HepG2 (cell line): ENCODE measurements at regions not wholly inside any gene's neighbourhood (a gene's known extent, or its start where the extent isn't known, plus 50 kb on each side); places are given as distances from the start of the nearest gene placed in this dataset.

Experiments
- ATAC-seq: fragments of 200-7000 bp; cut with Tn5 transposase; 3 replicates; pipeline ENCODE4 v1.9.1; 2020; ENCODE audit warnings: mild to moderate bottlenecking, moderate library complexity
- BruUV-seq: library from RNA; stranded (reverse); fragments of 400-500 nt; replicated peaks from 2 replicates; lab custom pipeline; 2021; lab: Mats Ljungman, UMichigan
- CTCF ChIA-PET: fragments of 300-600 bp; formaldehyde crosslinking; extraction: SDS; loops from one replicate; lab custom pipeline; 2021; ENCODE audit warnings: low total read pairs, inconsistent platforms, low intra/inter-chr PET ratio; lab: Yijun Ruan, JAX
- POLR2A ChIA-PET: fragments of 350-600 bp; sonication (Branson Sonifier 250); formaldehyde crosslinking; loops from one replicate; lab custom pipeline; 2020; ENCODE audit warnings: antibody characterized with exemption, inconsistent platforms; lab: Yijun Ruan, JAX
- DNase-seq: peaks from one replicate; pipeline ENCODE4 v3.0.0-alpha.2; 2015; ENCODE audit warnings: low spot score
- FAIRE-seq: peaks from 3 replicates; lab custom pipeline; 2011; peaks lifted over from hg19 to GRCh38; lab: Jason Lieb, UNC
- H2AFZ ChIP-seq: one replicate; pipeline ENCODE4 v1.6.1; 2011; ENCODE audit warnings: low read length, inconsistent platforms
- H3K27ac ChIP-seq: fragments of 300-600 bp; 3 replicates; pipeline ENCODE4 v1.8.0; 2011; ENCODE audit warnings: mixed run types, mild to moderate bottlenecking, mixed read lengths, low read length, inconsistent platforms; ENCODE audit not compliant: insufficient read depth; ENCODE audit errors: extremely low read length
- H3K27me3 ChIP-seq, 2 experiments: fragments of 200-600 bp in 1 of 2; 2 replicates in 1 of 2; 3 replicates in 1 of 2; pipeline versions ENCODE4 v1.6.0 to v1.8.0; 2011; ENCODE audit warnings: low read length in 2 of 2, mild to moderate bottlenecking in 2 of 2, moderate library complexity in 2 of 2, inconsistent platforms in 1 of 2; ENCODE audit not compliant: insufficient read depth in 2 of 2, control insufficient read depth in 1 of 2
- H3K36me3 ChIP-seq, 2 experiments: fragments of 200-600 bp in 1 of 2; replicated peaks in 1 of 2; 2 replicates in 1 of 2; 3 replicates in 1 of 2; pipeline versions ENCODE4 v1.5.1 to v1.8.0; 2011; ENCODE audit warnings: low read length in 2 of 2, inconsistent platforms in 1 of 2; ENCODE audit not compliant: insufficient read depth in 2 of 2, control insufficient read depth in 1 of 2
- H3K4me1 ChIP-seq: 2 replicates; pipeline ENCODE4 v1.5.1; 2012; ENCODE audit warnings: low read length, inconsistent platforms; ENCODE audit not compliant: insufficient read depth
- H3K4me2 ChIP-seq: 2 replicates; pipeline ENCODE4 v1.6.0; 2011; ENCODE audit warnings: low read depth, low read length, inconsistent platforms
- H3K4me3 ChIP-seq, 3 experiments: fragments of 200-600 bp in 1 of 3; sonication (generic), shearing (Covaris generic) in 1 of 3; replicated peaks in 1 of 3; 2 replicates each; pipeline ENCODE4 v1.5.1; 2011 to 2016; ENCODE audit warnings: low read length in 3 of 3, inconsistent platforms in 2 of 3, low read depth in 2 of 3, mild to moderate bottlenecking in 2 of 3, control low read depth in 1 of 3, mixed read lengths in 1 of 3; ENCODE audit not compliant: insufficient read depth in 1 of 3
- H3K79me2 ChIP-seq: one replicate; pipeline ENCODE4 v1.6.1; 2011; ENCODE audit warnings: low read length, inconsistent platforms; ENCODE audit not compliant: insufficient read depth
- H3K9ac ChIP-seq: 2 replicates; pipeline ENCODE4 v1.6.0; 2011; ENCODE audit warnings: mild to moderate bottlenecking, low read depth, low read length, inconsistent platforms; ENCODE audit not compliant: insufficient read depth
- H3K9me3 ChIP-seq: 2 replicates; pipeline ENCODE4 v1.5.1; 2012; ENCODE audit warnings: mild to moderate bottlenecking, low read length
- H4K20me1 ChIP-seq: 2 replicates; pipeline ENCODE4 v1.6.0; 2011; ENCODE audit warnings: inconsistent platforms, mild to moderate bottlenecking, low read length, moderate library complexity; ENCODE audit not compliant: insufficient read depth
- CBFB ChIP-seq: sonication (generic); formaldehyde crosslinking; IDR thresholded peaks from 2 replicates; pipeline ENCODE4 v1.4.0; 2020; ENCODE audit warnings: missing genetic modification reagents
- DNMT1 ChIP-seq: sonication (generic); formaldehyde crosslinking; IDR thresholded peaks from 2 replicates; pipeline ENCODE4 v1.5.1; 2020; ENCODE audit warnings: mild to moderate bottlenecking, missing genetic modification reagents
- ELF3 ChIP-seq: IDR thresholded peaks from 2 replicates; pipeline ENCODE4 v1.6.1; 2016; ENCODE audit warnings: missing genetic modification reagents, missing compliant biosample characterization
- HOXD1 ChIP-seq: sonication (generic); formaldehyde crosslinking; IDR thresholded peaks from 2 replicates; pipeline ENCODE4 v1.5.0; 2020; ENCODE audit warnings: missing genetic modification reagents
- KAT7 ChIP-seq: IDR thresholded peaks from 2 replicates; pipeline ENCODE4 v1.6.1; 2018; ENCODE audit warnings: borderline replicate concordance, missing compliant biosample characterization
- MBNL3 ChIP-seq: fragments of 250-450 bp; sonication (Bioruptor Pico); conservative IDR thresholded peaks from 2 replicates; pipeline ENCODE4 v1.8.0; 2022; ENCODE audit warnings: mild to moderate bottlenecking, inconsistent platforms
- MIER3 ChIP-seq: IDR thresholded peaks from 2 replicates; pipeline ENCODE4 v1.6.1; 2016; ENCODE audit warnings: missing compliant biosample characterization, borderline replicate concordance
- POGZ ChIP-seq: sonication (generic); formaldehyde crosslinking; IDR thresholded peaks from 2 replicates; pipeline ENCODE4 v1.4.0; 2020; ENCODE audit warnings: mild to moderate bottlenecking, missing genetic modification reagents
- REXO4 ChIP-seq: sonication (generic); formaldehyde crosslinking; IDR thresholded peaks from 2 replicates; pipeline ENCODE4 v1.8.0; 2022; ENCODE audit warnings: missing genetic modification reagents, mild to moderate bottlenecking, borderline replicate concordance
- TAF1 ChIP-seq: sonication (generic); formaldehyde crosslinking; IDR thresholded peaks from 2 replicates; pipeline ENCODE4 v1.4.0; 2020; ENCODE audit warnings: missing genetic modification reagents
- ZNF160 ChIP-seq: sonication (generic); formaldehyde crosslinking; IDR thresholded peaks from 2 replicates; pipeline ENCODE4 v1.8.0; 2022; ENCODE audit warnings: mild to moderate bottlenecking, inconsistent platforms, missing genetic modification reagents
- ZNF569 ChIP-seq: sonication (generic); formaldehyde crosslinking; IDR thresholded peaks from 2 replicates; pipeline ENCODE4 v1.5.0; 2020; ENCODE audit warnings: mild to moderate bottlenecking, missing genetic modification reagents, moderate library complexity, borderline replicate concordance
- ZNF737 ChIP-seq: sonication (generic); formaldehyde crosslinking; IDR thresholded peaks from 2 replicates; pipeline ENCODE4 v1.5.0; 2020; ENCODE audit warnings: missing genetic modification reagents, mild to moderate bottlenecking, borderline replicate concordance
- WGBS: methylation state at CpG from one replicate; pipeline ENCODE4 v1.1.6; 2017; ENCODE audit warnings: low lambda C conversion rate; 5-methylcytosine and 5-hydroxymethylcytosine counted together
- in situ Hi-C: cut with HindIII; loops from 2 replicates; pipeline ENCODE4 v1.10.0; 2017; ENCODE audit warnings: low pct_unique_long_range_greater_than_20kb; ENCODE audit not compliant: extremely low pct_ligation_motif_present
- intact Hi-C: fragments of 100-400 bp; cut with micrococcal nuclease; formaldehyde crosslinking; loops from one replicate; pipeline ENCODE4 v1.10.0; 2022; ENCODE audit not compliant: unreplicated experiment
- TF ChIP-seq, protein P1 (sequence below): sonication (generic); formaldehyde crosslinking; IDR thresholded peaks from 2 replicates; pipeline ENCODE4 v1.4.0; 2020; ENCODE audit warnings: missing genetic modification reagents
- TF ChIP-seq, protein P2 (sequence below): sonication (generic); formaldehyde crosslinking; IDR thresholded peaks from 2 replicates; pipeline ENCODE4 v1.5.1; 2020; ENCODE audit warnings: mild to moderate bottlenecking, missing genetic modification reagents
- TF ChIP-seq, protein P3 (sequence below): sonication (generic); formaldehyde crosslinking; IDR thresholded peaks from 2 replicates; pipeline ENCODE4; 2020; ENCODE audit warnings: missing genetic modification reagents, mild to moderate bottlenecking, borderline replicate concordance

DNA sequence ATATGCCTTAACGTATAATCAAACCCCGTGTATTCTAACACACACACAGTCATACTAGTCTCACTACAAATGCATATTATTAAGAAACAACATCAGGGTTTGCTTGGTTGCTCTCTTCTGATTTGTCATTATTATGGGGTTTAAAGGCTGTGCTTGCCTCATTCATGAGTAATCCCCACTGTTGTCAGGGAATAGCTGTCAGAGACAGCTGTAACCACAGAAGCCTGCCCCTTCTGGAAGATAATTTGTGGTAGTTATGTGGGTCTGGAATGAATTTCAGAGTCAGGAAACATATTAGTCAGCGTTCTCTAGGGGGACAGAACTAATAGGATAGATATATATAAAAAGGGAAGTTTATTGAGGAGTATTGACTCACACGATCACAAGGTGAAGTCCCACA, 456.9 kb upstream of the TMEM132C start:
- Histone ChIP-seq H3K4me2 (no peak overlapping the region), H3K4me3 (no peak overlapping the region), H3K27ac (no peak overlapping the region), H2AFZ (no peak overlapping the region), H3K27me3 (no peaks in the 10 kb centered on the region), H3K79me2 (no peaks in the 10 kb centered on the region), H3K9ac (no peak overlapping the region), H4K20me1 (no peaks in the 10 kb centered on the region), H3K4me1 (no peaks in the 10 kb centered on the region), H3K36me3 (no peaks in the 10 kb centered on the region), H3K9me3 (peaks cover 36% of the 10 kb centered on the region)
- intact Hi-C loops (no loop called here), in situ Hi-C loops (no loop called here)
- FAIRE-seq (no peak), ATAC-seq (no peak), DNase-seq (no peak)
- BruUV-seq: no TSS peak
- POLR2A ChIA-PET: no interaction called here
- 8% methylated on average over 4 of the region's 4 CpGs for WGBS
- TF ChIP-seq ZNF569 (CRISPR knock-in tag) (no peak), REXO4 (CRISPR knock-in tag) (no peak), ELF3 (CRISPR knock-in tag) (no peak), KAT7 (no peak), TAF1 (CRISPR knock-in tag) (no peak), POGZ (no peak), MIER3 (CRISPR knock-in tag) (no peak), ZNF737 (CRISPR knock-in tag) (no peak), CBFB (CRISPR knock-in tag) (no peak), MBNL3 (CRISPR knock-in tag) (no peak), HOXD1 (no peak), ZNF160 (CRISPR knock-in tag) (no peak), DNMT1 (no peak)
- TF ChIP-seq, protein P1, sequence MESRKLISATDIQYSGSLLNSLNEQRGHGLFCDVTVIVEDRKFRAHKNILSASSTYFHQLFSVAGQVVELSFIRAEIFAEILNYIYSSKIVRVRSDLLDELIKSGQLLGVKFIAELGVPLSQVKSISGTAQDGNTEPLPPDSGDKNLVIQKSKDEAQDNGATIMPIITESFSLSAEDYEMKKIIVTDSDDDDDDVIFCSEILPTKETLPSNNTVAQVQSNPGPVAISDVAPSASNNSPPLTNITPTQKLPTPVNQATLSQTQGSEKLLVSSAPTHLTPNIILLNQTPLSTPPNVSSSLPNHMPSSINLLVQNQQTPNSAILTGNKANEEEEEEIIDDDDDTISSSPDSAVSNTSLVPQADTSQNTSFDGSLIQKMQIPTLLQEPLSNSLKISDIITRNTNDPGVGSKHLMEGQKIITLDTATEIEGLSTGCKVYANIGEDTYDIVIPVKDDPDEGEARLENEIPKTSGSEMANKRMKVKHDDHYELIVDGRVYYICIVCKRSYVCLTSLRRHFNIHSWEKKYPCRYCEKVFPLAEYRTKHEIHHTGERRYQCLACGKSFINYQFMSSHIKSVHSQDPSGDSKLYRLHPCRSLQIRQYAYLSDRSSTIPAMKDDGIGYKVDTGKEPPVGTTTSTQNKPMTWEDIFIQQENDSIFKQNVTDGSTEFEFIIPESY (CRISPR knock-in tag): no peak
- TF ChIP-seq, protein P2, sequence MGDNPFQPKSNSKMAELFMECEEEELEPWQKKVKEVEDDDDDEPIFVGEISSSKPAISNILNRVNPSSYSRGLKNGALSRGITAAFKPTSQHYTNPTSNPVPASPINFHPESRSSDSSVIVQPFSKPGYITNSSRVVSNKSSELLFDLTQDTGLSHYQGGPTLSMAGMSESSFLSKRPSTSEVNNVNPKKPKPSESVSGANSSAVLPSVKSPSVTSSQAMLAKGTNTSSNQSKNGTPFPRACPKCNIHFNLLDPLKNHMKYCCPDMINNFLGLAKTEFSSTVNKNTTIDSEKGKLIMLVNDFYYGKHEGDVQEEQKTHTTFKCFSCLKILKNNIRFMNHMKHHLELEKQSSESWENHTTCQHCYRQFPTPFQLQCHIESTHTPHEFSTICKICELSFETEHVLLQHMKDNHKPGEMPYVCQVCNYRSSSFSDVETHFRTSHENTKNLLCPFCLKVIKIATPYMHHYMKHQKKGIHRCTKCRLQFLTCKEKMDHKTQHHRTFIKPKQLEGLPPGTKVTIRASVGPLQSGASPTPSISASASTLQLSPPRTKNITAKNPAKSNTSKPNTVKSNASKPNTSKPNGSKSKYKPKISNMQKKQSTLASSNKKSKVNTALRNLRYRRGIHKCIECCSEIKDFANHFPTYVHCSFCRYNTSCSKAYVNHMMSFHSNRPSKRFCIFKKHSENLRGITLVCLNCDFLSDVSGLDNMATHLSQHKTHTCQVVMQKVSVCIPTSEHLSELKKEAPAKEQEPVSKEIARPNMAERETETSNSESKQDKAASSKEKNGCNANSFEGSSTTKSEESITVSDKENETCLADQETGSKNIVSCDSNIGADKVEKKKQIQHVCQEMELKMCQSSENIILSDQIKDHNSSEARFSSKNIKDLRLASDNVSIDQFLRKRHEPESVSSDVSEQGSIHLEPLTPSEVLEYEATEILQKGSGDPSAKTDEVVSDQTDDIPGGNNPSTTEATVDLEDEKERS (CRISPR knock-in tag): no peak
- TF ChIP-seq, protein P3, sequence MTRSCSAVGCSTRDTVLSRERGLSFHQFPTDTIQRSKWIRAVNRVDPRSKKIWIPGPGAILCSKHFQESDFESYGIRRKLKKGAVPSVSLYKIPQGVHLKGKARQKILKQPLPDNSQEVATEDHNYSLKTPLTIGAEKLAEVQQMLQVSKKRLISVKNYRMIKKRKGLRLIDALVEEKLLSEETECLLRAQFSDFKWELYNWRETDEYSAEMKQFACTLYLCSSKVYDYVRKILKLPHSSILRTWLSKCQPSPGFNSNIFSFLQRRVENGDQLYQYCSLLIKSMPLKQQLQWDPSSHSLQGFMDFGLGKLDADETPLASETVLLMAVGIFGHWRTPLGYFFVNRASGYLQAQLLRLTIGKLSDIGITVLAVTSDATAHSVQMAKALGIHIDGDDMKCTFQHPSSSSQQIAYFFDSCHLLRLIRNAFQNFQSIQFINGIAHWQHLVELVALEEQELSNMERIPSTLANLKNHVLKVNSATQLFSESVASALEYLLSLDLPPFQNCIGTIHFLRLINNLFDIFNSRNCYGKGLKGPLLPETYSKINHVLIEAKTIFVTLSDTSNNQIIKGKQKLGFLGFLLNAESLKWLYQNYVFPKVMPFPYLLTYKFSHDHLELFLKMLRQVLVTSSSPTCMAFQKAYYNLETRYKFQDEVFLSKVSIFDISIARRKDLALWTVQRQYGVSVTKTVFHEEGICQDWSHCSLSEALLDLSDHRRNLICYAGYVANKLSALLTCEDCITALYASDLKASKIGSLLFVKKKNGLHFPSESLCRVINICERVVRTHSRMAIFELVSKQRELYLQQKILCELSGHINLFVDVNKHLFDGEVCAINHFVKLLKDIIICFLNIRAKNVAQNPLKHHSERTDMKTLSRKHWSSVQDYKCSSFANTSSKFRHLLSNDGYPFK (CRISPR knock-in tag): no peak
- CTCF ChIA-PET: no interaction called here
